ENCODE measurements at regions not wholly inside any gene's neighbourhood (a gene's known extent, or its start where the extent isn't known, plus 50 kb on each side); places are given as distances from the start of the nearest gene placed in this dataset.

DNA sequence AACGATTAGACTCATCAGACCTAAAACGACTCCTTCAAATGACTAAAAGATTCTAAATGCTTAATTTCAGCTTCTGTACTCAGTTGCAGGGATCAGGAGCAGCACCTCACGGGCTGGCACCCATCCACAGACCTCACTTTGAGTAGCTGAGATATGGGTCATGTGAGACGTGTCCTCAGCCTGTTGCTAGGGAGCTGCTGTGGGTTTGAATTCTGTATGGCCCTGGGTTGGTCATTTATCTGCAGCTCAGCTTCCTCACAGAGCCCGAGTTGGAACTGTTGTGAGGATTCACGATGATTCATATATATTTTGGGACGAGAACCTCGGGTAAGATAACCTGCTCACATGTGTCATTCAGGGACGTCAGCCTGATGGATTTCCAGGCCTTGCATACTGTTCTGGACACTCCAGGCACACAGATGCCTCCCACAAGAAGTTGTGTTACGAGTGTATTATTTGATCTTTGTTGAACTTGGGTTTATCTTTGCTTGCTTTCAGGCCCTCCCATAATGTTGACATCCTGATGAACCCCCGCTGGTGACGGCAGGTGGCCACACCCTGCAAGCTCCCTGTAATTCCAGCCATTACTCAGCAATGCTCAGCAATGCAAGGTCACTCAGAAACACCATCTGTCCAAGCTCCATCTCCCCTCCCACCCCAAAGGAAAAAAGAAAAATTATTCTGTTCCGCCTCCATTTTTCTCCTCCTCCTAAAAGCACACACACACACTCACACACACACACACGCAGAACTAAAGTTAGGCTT, 137.6 kb downstream of the RBFOX3 start:
- TF ChIP-seq, protein P1, sequence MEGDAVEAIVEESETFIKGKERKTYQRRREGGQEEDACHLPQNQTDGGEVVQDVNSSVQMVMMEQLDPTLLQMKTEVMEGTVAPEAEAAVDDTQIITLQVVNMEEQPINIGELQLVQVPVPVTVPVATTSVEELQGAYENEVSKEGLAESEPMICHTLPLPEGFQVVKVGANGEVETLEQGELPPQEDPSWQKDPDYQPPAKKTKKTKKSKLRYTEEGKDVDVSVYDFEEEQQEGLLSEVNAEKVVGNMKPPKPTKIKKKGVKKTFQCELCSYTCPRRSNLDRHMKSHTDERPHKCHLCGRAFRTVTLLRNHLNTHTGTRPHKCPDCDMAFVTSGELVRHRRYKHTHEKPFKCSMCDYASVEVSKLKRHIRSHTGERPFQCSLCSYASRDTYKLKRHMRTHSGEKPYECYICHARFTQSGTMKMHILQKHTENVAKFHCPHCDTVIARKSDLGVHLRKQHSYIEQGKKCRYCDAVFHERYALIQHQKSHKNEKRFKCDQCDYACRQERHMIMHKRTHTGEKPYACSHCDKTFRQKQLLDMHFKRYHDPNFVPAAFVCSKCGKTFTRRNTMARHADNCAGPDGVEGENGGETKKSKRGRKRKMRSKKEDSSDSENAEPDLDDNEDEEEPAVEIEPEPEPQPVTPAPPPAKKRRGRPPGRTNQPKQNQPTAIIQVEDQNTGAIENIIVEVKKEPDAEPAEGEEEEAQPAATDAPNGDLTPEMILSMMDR (IDR thresholded peaks at IDR 0.05) = no peak
- TF ChIP-seq POLR2A (IDR thresholded peaks at IDR 0.05) (no peak), EP300 (IDR thresholded peaks at IDR 0.05) (no peak)
